Kidney (tissue), 13 donors: ENCODE measurements at regions not wholly inside any gene's neighbourhood (a gene's known extent, or its start where the extent isn't known, plus 50 kb on each side); places are given as distances from the start of the nearest gene placed in this dataset.

Experiments used
- DNase-seq, 5 donors: peaks; one replicate each; pipeline ENCODE4 v3.0.0-alpha.2; 2013 to 2020
- FAIRE-seq: peaks from 2 replicates; lab custom pipeline; 2012; peaks lifted over from hg19 to GRCh38; lab: Jason Lieb, UNC
- H3K27ac ChIP-seq, 2 donors: one replicate each; pipeline ENCODE4 v1.7.0; 2013; ENCODE audit warnings: low read depth in 2 of 2, low read length in 2 of 2, inconsistent platforms in 1 of 2
- H3K27me3 ChIP-seq: one replicate; pipeline ENCODE4 v1.7.1; 2013; ENCODE audit warnings: low read length, inconsistent platforms; ENCODE audit not compliant: control insufficient read depth, insufficient read depth
- H3K36me3 ChIP-seq, 3 donors: one replicate each; pipeline versions ENCODE4 v1.7.0 to v1.7.1; 2013; ENCODE audit warnings: low read length in 3 of 3, control low read depth in 1 of 3, inconsistent platforms in 1 of 3; ENCODE audit not compliant: insufficient read depth in 3 of 3, control insufficient read depth in 2 of 3
- H3K4me1 ChIP-seq, 3 donors: one replicate each; pipeline versions ENCODE4 v1.7.0 to v1.7.1; 2013; ENCODE audit warnings: low read length in 3 of 3, inconsistent platforms in 1 of 3, low read depth in 1 of 3; ENCODE audit not compliant: control insufficient read depth in 2 of 3, insufficient read depth in 2 of 3
- H3K4me3 ChIP-seq, 3 donors: one replicate each; pipeline versions ENCODE4 v1.7.0 to v1.8.1; 2013; ENCODE audit warnings: low read length in 3 of 3, control low read depth in 1 of 3, inconsistent platforms in 1 of 3
- H3K9ac ChIP-seq, 3 donors: one replicate each; pipeline versions ENCODE4 v1.7.0 to v1.7.1; 2013; ENCODE audit warnings: low read length in 3 of 3, control low read depth in 1 of 3, inconsistent platforms in 1 of 3
- H3K9me3 ChIP-seq, 3 donors: one replicate each; pipeline versions ENCODE4 v1.7.0 to v1.7.1; 2013; ENCODE audit warnings: low read length in 3 of 3, control low read depth in 1 of 3, inconsistent platforms in 1 of 3; ENCODE audit not compliant: control insufficient read depth in 2 of 3, insufficient read depth in 1 of 3
- CTCF ChIP-seq: IDR thresholded peaks from 3 replicates; pipeline ENCODE4 v1.5.1; 2012; ENCODE audit warnings: mild to moderate bottlenecking, moderate library complexity, borderline replicate concordance; ENCODE audit not compliant: insufficient read depth; ENCODE audit errors: extremely low read depth
- intact Hi-C: fragments of 100-400 bp; cut with DNase I; formaldehyde crosslinking; loops from one replicate; pipeline ENCODE4 v1.11.1; 2022
- donor health status: control.
- donor health status: control.
- donor health status: control.
- donor health status: control.
- donor health status: control.
- donor health status: DM: yes; HTN: yes; CAD: no.
- donor health status: Normal renal cell carcinoma (clear cell type).

GRCh38 chr12:59168647-59169046 lies 248.3 kb upstream of the LRIG3 start:
- no peaks in the 10 kb centered on the region for H3K9me3 ChIP-seq
- no peaks in the 10 kb centered on the region for H3K4me1 ChIP-seq
- no peak overlapping the region for H3K4me3 ChIP-seq
- TF ChIP-seq CTCF = no peak
- no peaks in the 10 kb centered on the region for H3K27me3 ChIP-seq
- intact Hi-C loops = no loop called here
- no peak for FAIRE-seq
- H3K36me3 ChIP-seq = no peaks in the 10 kb centered on the region
- no peak for DNase-seq
- H3K27ac ChIP-seq = no peak overlapping the region
- H3K9ac ChIP-seq = no peak overlapping the region

GRCh38 chr12:59166457-59166856 lies 246.2 kb upstream of the LRIG3 start:
- Histone ChIP-seq H3K9me3 (no peaks in the 10 kb centered on the region), H3K4me1 (no peaks in the 10 kb centered on the region), H3K27ac (no peak overlapping the region), H3K4me3 (no peak overlapping the region), H3K27me3 (no peaks in the 10 kb centered on the region), H3K36me3 (no peaks in the 10 kb centered on the region), H3K9ac (no peak overlapping the region)
- FAIRE-seq (no peak), DNase-seq (no peak)
- intact Hi-C loops = no loop called here
- TF ChIP-seq CTCF = no peak

- H3K27ac ChIP-seq = no peak overlapping the region
- no peak overlapping the region for H3K4me3 ChIP-seq
- DNase-seq (peak in 2 of 5 donors; percentile 45 to 57), FAIRE-seq (peak; percentile 60)
- H3K9me3 ChIP-seq = no peaks in the 10 kb centered on the region
- no peaks in the 10 kb centered on the region for H3K27me3 ChIP-seq
- TF ChIP-seq CTCF = peak; percentile 26
- intact Hi-C loops = no loop called here
- H3K4me1 ChIP-seq = no peaks in the 10 kb centered on the region
- no peaks in the 10 kb centered on the region for H3K36me3 ChIP-seq
- no peak overlapping the region for H3K9ac ChIP-seq
Observed at GRCh38 chr12:59164991-59165718, 244.9 kb upstream of the LRIG3 start.
